HCT116 (cell line): ENCODE measurements at regions not wholly inside any gene's neighbourhood (a gene's known extent, or its start where the extent isn't known, plus 50 kb on each side); places are given as distances from the start of the nearest gene placed in this dataset.

Experiments
- ATAC-seq: fragments of 200-7000 bp; cut with Tn5 transposase; 2 replicates; pipeline ENCODE4 v1.9.1; 2020; ENCODE audit warnings: mild to moderate bottlenecking, moderate library complexity
- BruUV-seq: library from RNA; stranded (reverse); fragments of 400-500 nt; replicated peaks from 2 replicates; lab custom pipeline; 2021; lab: Mats Ljungman, UMichigan
- CTCF ChIA-PET: fragments of 300-600 bp; sonication (Branson Sonifier 250); formaldehyde crosslinking; loops from one replicate; lab custom pipeline; 2021; ENCODE audit warnings: antibody characterized with exemption; lab: Charles Lee
- POLR2A ChIA-PET: fragments of 300-600, 350-600 bp; sonication (Branson Sonifier 250); formaldehyde crosslinking; loops from one replicate; lab custom pipeline; 2021; ENCODE audit warnings: antibody characterized with exemption; lab: Charles Lee
- RAD21 ChIA-PET, 2 experiments: fragments of 300-600 bp; sonication (Branson Sonifier 250); formaldehyde crosslinking; loops; one replicate each; lab custom pipeline; 2023; ENCODE audit warnings: low total read pairs in 2 of 2; ENCODE audit not compliant: uncharacterized antibody in 2 of 2, unreplicated experiment in 2 of 2, low non-redundant PET in 1 of 2; lab: Charles Lee
- DNase-seq: peaks from one replicate; pipeline ENCODE4 v3.0.0-alpha.2; 2010; ENCODE audit warnings: low read depth, low spot score
- H2AFZ ChIP-seq: fragments of 200-600 bp; shearing (Covaris generic), sonication (generic); 2 replicates; pipeline ENCODE4 v1.6.1; 2017; ENCODE audit warnings: low read depth, mixed run types, mixed read lengths, antibody characterized with exemption, low read length; ENCODE audit not compliant: poor library complexity, severe bottlenecking
- H3K27ac ChIP-seq: 2 replicates; pipeline ENCODE4 v1.5.1; 2012; ENCODE audit warnings: low read depth, low read length
- H3K27me3 ChIP-seq: fragments of 200-600 bp; sonication (generic); 2 replicates; pipeline ENCODE4 v1.6.1; 2016; ENCODE audit warnings: mixed run types, low read length, mixed read lengths; ENCODE audit not compliant: insufficient read depth
- H3K36me3 ChIP-seq, 2 experiments: fragments of 200-500 bp in 1 of 2; fragments of 200-600 bp in 1 of 2; sonication (Bioruptor generic) in 1 of 2; sonication (generic) in 1 of 2; 2 replicates each; pipeline versions ENCODE4 v1.5.1 to v1.6.1; 2014 to 2016; ENCODE audit warnings: low read length in 2 of 2, inconsistent platforms in 1 of 2, mixed read lengths in 1 of 2, mixed run types in 1 of 2; ENCODE audit not compliant: insufficient read depth in 2 of 2, control insufficient read depth in 1 of 2
- H3K4me1 ChIP-seq, 2 experiments: fragments of 200-600 bp in 1 of 2; sonication (generic) in 1 of 2; 2 replicates each; pipeline versions ENCODE4 v1.5.1 to v1.6.1; 2012 to 2017; ENCODE audit warnings: low read length in 2 of 2, inconsistent platforms in 1 of 2, mild to moderate bottlenecking in 1 of 2, mixed read lengths in 1 of 2, mixed run types in 1 of 2, moderate library complexity in 1 of 2; ENCODE audit not compliant: insufficient read depth in 2 of 2, control insufficient read depth in 1 of 2
- H3K4me2 ChIP-seq: fragments of 200-600 bp; sonication (generic); 2 replicates; pipeline ENCODE4 v1.6.1; 2017; ENCODE audit warnings: mixed run types, low read length, mixed read lengths
- H3K4me3 ChIP-seq, 2 experiments: fragments of 200-600 bp in 1 of 2; sonication (generic) in 1 of 2; replicated peaks in 1 of 2; 2 replicates each; pipeline ENCODE4 v1.5.1; 2011 to 2016; ENCODE audit warnings: low read length in 2 of 2, control low read depth in 1 of 2, low read depth in 1 of 2, mild to moderate bottlenecking in 1 of 2, mixed read lengths in 1 of 2, mixed run types in 1 of 2
- H3K79me2 ChIP-seq: fragments of 200-600 bp; sonication (generic); 2 replicates; pipeline ENCODE4 v1.6.1; 2017; ENCODE audit warnings: mild to moderate bottlenecking, mixed run types, low read length, moderate library complexity, mixed read lengths; ENCODE audit not compliant: insufficient read depth
- H3K9ac ChIP-seq: fragments of 200-600 bp; sonication (generic); 2 replicates; pipeline ENCODE4 v1.6.1; 2016; ENCODE audit warnings: low read length, mixed read lengths
- H3K9me2 ChIP-seq: fragments of 200-600 bp; sonication (generic), shearing (Covaris generic); 2 replicates; pipeline ENCODE4 v1.6.1; 2017; ENCODE audit warnings: mixed run types, mild to moderate bottlenecking, moderate library complexity; ENCODE audit not compliant: insufficient read depth
- H3K9me3 ChIP-seq, 2 experiments: fragments of 200-500 bp in 1 of 2; fragments of 200-600 bp in 1 of 2; sonication (Bioruptor generic) in 1 of 2; sonication (generic) in 1 of 2; 2 replicates each; pipeline ENCODE4 v1.6.1; 2014 to 2017; ENCODE audit warnings: low read length in 2 of 2, mixed read lengths in 2 of 2, inconsistent platforms in 1 of 2, low read depth in 1 of 2, mild to moderate bottlenecking in 1 of 2, mixed run types in 1 of 2, moderate library complexity in 1 of 2; ENCODE audit not compliant: control insufficient read depth in 1 of 2, insufficient read depth in 1 of 2
- H4K20me1 ChIP-seq: fragments of 200-600 bp; sonication (generic), shearing (Covaris generic); 2 replicates; pipeline ENCODE4 v1.6.1; 2017; ENCODE audit warnings: mixed run types, mild to moderate bottlenecking, moderate library complexity; ENCODE audit not compliant: insufficient read depth
- CBX3 ChIP-seq: IDR thresholded peaks from 2 replicates; pipeline ENCODE4 v1.6.1; 2012; ENCODE audit warnings: low read depth
- CTCF ChIP-seq, 3 experiments: fragments of 200-600 bp in 1 of 3; sonication (generic) in 1 of 3; IDR thresholded peaks in 2 of 3; conservative IDR thresholded peaks in 1 of 3; 2 replicates each; pipeline ENCODE4 v1.5.1; 2012 to 2017; ENCODE audit warnings: low read depth in 2 of 3, low read length in 2 of 3, antibody characterized with exemption in 1 of 3, borderline replicate concordance in 1 of 3, control low read depth in 1 of 3, mild to moderate bottlenecking in 1 of 3, mixed read lengths in 1 of 3, mixed run types in 1 of 3, moderate library complexity in 1 of 3; ENCODE audit not compliant: insufficient read depth in 1 of 3
- EZH2 ChIP-seq: fragments of 200-600 bp; sonication (generic); IDR thresholded peaks from 2 replicates; pipeline ENCODE4 v1.6.1; 2017; ENCODE audit warnings: antibody characterized with exemption, mixed run types
- FOSL1 ChIP-seq: IDR thresholded peaks from 2 replicates; pipeline ENCODE4 v1.6.1; 2012; ENCODE audit warnings: low read depth
- YY1 ChIP-seq: IDR thresholded peaks from 2 replicates; pipeline ENCODE4 v1.6.1; 2011; ENCODE audit warnings: low read length, low read depth, moderate library complexity, mild to moderate bottlenecking; ENCODE audit not compliant: insufficient replicate concordance; ENCODE audit errors: extremely low read depth
- ZFX ChIP-seq: fragments of 450-650 bp; IDR thresholded peaks from 2 replicates; pipeline ENCODE4 v1.6.1; 2017
- ZNF274 ChIP-seq: fragments of 200-500 bp; sonication (Bioruptor generic); IDR thresholded peaks from 2 replicates; pipeline ENCODE4 v1.6.1; 2014; ENCODE audit warnings: mild to moderate bottlenecking, low read depth, low read length, inconsistent platforms
- intact Hi-C: fragments of 100-400 bp; cut with micrococcal nuclease; formaldehyde crosslinking; loops from 2 replicates; pipeline ENCODE4 v1.10.0; 2022
- TF ChIP-seq, protein P1 (sequence below): IDR thresholded peaks from 2 replicates; pipeline ENCODE4 v1.6.1; 2012; ENCODE audit warnings: low read depth
- TF ChIP-seq, protein P2 (sequence below): IDR thresholded peaks from 2 replicates; pipeline ENCODE4 v1.6.1; 2012

- H3K4me2 ChIP-seq = no peak overlapping the region
- DNase-seq (no peak), ATAC-seq (no peak)
- TF ChIP-seq FOSL1 (no peak), YY1 (no peak), ZFX (no peak), CBX3 (no peak), ZNF274 (no peak), EZH2 (no peak), CTCF (IDR thresholded peaks at IDR 0.05 in 2 of 3, conservative IDR thresholded peaks at IDR 0.05 in 1 of 3; ENCODE audit: borderline replicate concordance in 1 of 3, insufficient read depth in 1 of 3, low read depth in 2 of 3, low read length in 2 of 3) (no peak)
- TF ChIP-seq, protein P1, sequence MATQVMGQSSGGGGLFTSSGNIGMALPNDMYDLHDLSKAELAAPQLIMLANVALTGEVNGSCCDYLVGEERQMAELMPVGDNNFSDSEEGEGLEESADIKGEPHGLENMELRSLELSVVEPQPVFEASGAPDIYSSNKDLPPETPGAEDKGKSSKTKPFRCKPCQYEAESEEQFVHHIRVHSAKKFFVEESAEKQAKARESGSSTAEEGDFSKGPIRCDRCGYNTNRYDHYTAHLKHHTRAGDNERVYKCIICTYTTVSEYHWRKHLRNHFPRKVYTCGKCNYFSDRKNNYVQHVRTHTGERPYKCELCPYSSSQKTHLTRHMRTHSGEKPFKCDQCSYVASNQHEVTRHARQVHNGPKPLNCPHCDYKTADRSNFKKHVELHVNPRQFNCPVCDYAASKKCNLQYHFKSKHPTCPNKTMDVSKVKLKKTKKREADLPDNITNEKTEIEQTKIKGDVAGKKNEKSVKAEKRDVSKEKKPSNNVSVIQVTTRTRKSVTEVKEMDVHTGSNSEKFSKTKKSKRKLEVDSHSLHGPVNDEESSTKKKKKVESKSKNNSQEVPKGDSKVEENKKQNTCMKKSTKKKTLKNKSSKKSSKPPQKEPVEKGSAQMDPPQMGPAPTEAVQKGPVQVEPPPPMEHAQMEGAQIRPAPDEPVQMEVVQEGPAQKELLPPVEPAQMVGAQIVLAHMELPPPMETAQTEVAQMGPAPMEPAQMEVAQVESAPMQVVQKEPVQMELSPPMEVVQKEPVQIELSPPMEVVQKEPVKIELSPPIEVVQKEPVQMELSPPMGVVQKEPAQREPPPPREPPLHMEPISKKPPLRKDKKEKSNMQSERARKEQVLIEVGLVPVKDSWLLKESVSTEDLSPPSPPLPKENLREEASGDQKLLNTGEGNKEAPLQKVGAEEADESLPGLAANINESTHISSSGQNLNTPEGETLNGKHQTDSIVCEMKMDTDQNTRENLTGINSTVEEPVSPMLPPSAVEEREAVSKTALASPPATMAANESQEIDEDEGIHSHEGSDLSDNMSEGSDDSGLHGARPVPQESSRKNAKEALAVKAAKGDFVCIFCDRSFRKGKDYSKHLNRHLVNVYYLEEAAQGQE = no peak
- TF ChIP-seq, protein P2, sequence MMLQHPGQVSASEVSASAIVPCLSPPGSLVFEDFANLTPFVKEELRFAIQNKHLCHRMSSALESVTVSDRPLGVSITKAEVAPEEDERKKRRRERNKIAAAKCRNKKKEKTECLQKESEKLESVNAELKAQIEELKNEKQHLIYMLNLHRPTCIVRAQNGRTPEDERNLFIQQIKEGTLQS = no peak
- no peaks in the 10 kb centered on the region for H3K36me3 ChIP-seq
- intact Hi-C loops = no loop called here
- BruUV-seq = no TSS peak
- H3K27me3 ChIP-seq = no peaks in the 10 kb centered on the region
- H3K27ac ChIP-seq = no peak overlapping the region
- ChIA-PET POLR2A (no interaction called here), CTCF (no interaction called here), RAD21 (no interaction called here)
- no peaks in the 10 kb centered on the region for H3K79me2 ChIP-seq
- no peak overlapping the region for H3K9ac ChIP-seq
- H3K4me3 ChIP-seq = no peak overlapping the region
- no peaks in the 10 kb centered on the region for H3K4me1 ChIP-seq
- no peak overlapping the region for H2AFZ ChIP-seq
- no peaks in the 10 kb centered on the region for H3K9me2 ChIP-seq
- H3K9me3 ChIP-seq = peaks cover 0 to 6% of the 10 kb centered on the region in 2 experiments; a peak in 1 of 4 replicates
- no peaks in the 10 kb centered on the region for H4K20me1 ChIP-seq
These were observed 72.2 kb upstream of the WNT11 start for GRCh38 chr11:76278526-76278925.
